ENCODE measurements at regions not wholly inside any gene's neighbourhood (a gene's known extent, or its start where the extent isn't known, plus 50 kb on each side); places are given as distances from the start of the nearest gene placed in this dataset.

GRCh38 chr1:221084681-221085080, 205.4 kb downstream of the HLX start:
- no peaks in the 10 kb centered on the region for H3K9me1 ChIP-seq (replicated peaks; ENCODE audit: control insufficient read depth, extremely low read depth, insufficient read depth, low read length)
- H3K9me3 ChIP-seq (replicated peaks; ENCODE audit: control insufficient read depth, insufficient read depth, low read length), result no peaks in the 10 kb centered on the region
- no peaks in the 10 kb centered on the region for H3K27me3 ChIP-seq (ENCODE audit: control insufficient read depth in 2 of 2, insufficient read depth in 2 of 2, low read length in 2 of 2)
- intact Hi-C loops (cut with micrococcal nuclease) (loop anchor here (5.0 kb wide), 2 partner anchors 52 to 118 kb away; no protein-coding TSS in a partner anchor), dilution Hi-C loops (cut with MboI; ENCODE audit: extremely low pct_ligation_motif_present, low sequenced_read_pairs) (no loop called here)
- H3K4me1 ChIP-seq (ENCODE audit: control insufficient read depth, extremely low read depth, insufficient read depth, low read length), result peaks cover 10% of the 10 kb centered on the region
- TF ChIP-seq MYC (IDR thresholded peaks at IDR 0.05; ENCODE audit: low read depth, low read length), result no peak
- TF ChIP-seq POLR2AphosphoS5 (IDR thresholded peaks at IDR 0.05; ENCODE audit: insufficient read depth, low read depth, low read length), result no peak
- TF ChIP-seq MAX (IDR thresholded peaks at IDR 0.05; ENCODE audit: insufficient read depth, insufficient read length), result no peak
- no peak for TF ChIP-seq GATA2 (IDR thresholded peaks at IDR 0.05; ENCODE audit: insufficient read depth, insufficient read length, low read depth, low read length)
- TF ChIP-seq FOS (IDR thresholded peaks at IDR 0.05; ENCODE audit: borderline replicate concordance, insufficient read depth, low read length), result no peak
- TF ChIP-seq EZH2 (IDR thresholded peaks at IDR 0.05; ENCODE audit: borderline replicate concordance, low read depth, low read length, severe bottlenecking), result no peak
- no peak for TF ChIP-seq POLR2A (IDR thresholded peaks at IDR 0.05; ENCODE audit: low read depth, low read length)
- TF ChIP-seq JUN (IDR thresholded peaks at IDR 0.05; ENCODE audit: borderline replicate concordance, insufficient read depth, insufficient read length, low read depth), result no peak
- TF ChIP-seq CTCF (IDR thresholded peaks at IDR 0.05; ENCODE audit: extremely low read depth in 1 of 2, insufficient read depth in 1 of 2, low read depth in 1 of 2, low read length in 2 of 2), result no peak
- H3K36me3 ChIP-seq (ENCODE audit: control insufficient read depth in 2 of 2, extremely low read depth in 1 of 2, insufficient read depth in 2 of 2, low read length in 2 of 2), result no peaks in the 10 kb centered on the region
- FAIRE-seq (no peak), DNase-seq (ENCODE audit: low read depth, low spot score) (no peak)
- ChIA-PET CTCF (interaction anchor here (1.1 kb wide), 1 partner anchor 118 kb away, joined by 3 read pairs; no protein-coding TSS in a partner anchor), POLR2A (no interaction called here)
- no peaks in the 10 kb centered on the region for H3K79me2 ChIP-seq (ENCODE audit: control insufficient read depth, insufficient read depth, low read length)
- no peak overlapping the region for H3K9ac ChIP-seq (replicated peaks; ENCODE audit: extremely low read depth, insufficient read depth, low read length)
- H4K20me1 ChIP-seq (replicated peaks; ENCODE audit: control insufficient read depth, extremely low read depth, insufficient read depth, low read length), result no peaks in the 10 kb centered on the region
- no TSS peak for BruUV-seq (replicated peaks)
- no peak overlapping the region for H3K27ac ChIP-seq (ENCODE audit: insufficient read depth, low read depth, low read length)
- H3K4me3 ChIP-seq (replicated peaks in 1 of 3; ENCODE audit: insufficient read depth in 1 of 3, low read depth in 1 of 3, low read length in 3 of 3), result no peak overlapping the region
- no peak overlapping the region for H2AFZ ChIP-seq (ENCODE audit: low read depth, low read length)
- no peak overlapping the region for H3K4me2 ChIP-seq (ENCODE audit: insufficient read depth, low read length)
